ENCODE measurements at regions not wholly inside any gene's neighbourhood (a gene's known extent, or its start where the extent isn't known, plus 50 kb on each side); places are given as distances from the start of the nearest gene placed in this dataset.

DNA sequence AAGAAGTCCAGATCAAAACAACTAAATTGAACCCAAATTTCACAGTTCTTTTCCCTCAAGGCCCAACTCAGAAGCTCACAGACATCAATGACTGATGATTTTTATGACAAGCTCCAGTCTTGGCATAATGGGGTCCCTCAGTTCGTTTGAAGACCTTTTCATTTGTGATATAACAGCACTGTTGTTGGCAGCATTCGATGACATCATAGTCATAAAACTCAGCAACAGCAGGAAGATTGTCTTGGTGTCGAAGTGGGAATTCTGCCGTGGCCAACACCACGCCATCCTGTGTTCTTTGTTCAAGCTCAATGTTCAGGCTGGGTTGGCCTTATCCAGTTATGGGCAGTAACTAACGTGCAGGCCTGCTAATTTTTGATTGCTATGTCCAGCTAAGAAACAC, 261.7 kb downstream of the C7orf25 start:
- TF ChIP-seq SRF (IDR thresholded peaks at IDR 0.05; ENCODE audit: low read depth, low read length) (no peak), POLR2A (IDR thresholded peaks at IDR 0.05; ENCODE audit: control extremely low read depth in 1 of 2, low read depth in 2 of 2, low read length in 2 of 2) (no peak), POLR2AphosphoS5 (IDR thresholded peaks at IDR 0.05; ENCODE audit: low read depth, low read length) (no peak), CHD2 (IDR thresholded peaks at IDR 0.05; ENCODE audit: low read length) (no peak), CEBPB (IDR thresholded peaks at IDR 0.05; ENCODE audit: low read depth, low read length) (no peak), EZH2 (IDR thresholded peaks at IDR 0.05; ENCODE audit: low read depth, low read length, severe bottlenecking) (no peak), RNF2 (IDR thresholded peaks at IDR 0.05; ENCODE audit: borderline replicate concordance, low read depth, low read length, missing control alignments, poor library complexity, severe bottlenecking) (no peak), MAX (IDR thresholded peaks at IDR 0.05) (no peak), JUN (IDR thresholded peaks at IDR 0.05; ENCODE audit: low read depth, low read length) (no peak), RAD21 (IDR thresholded peaks at IDR 0.05 in 1 of 2, conservative IDR thresholded peaks at IDR 0.05 in 1 of 2; ENCODE audit: low read depth in 2 of 2, low read length in 2 of 2) (no peak), POU5F1 (IDR thresholded peaks at IDR 0.05; ENCODE audit: low read depth, low read length) (no peak)
- TF ChIP-seq, protein P1, sequence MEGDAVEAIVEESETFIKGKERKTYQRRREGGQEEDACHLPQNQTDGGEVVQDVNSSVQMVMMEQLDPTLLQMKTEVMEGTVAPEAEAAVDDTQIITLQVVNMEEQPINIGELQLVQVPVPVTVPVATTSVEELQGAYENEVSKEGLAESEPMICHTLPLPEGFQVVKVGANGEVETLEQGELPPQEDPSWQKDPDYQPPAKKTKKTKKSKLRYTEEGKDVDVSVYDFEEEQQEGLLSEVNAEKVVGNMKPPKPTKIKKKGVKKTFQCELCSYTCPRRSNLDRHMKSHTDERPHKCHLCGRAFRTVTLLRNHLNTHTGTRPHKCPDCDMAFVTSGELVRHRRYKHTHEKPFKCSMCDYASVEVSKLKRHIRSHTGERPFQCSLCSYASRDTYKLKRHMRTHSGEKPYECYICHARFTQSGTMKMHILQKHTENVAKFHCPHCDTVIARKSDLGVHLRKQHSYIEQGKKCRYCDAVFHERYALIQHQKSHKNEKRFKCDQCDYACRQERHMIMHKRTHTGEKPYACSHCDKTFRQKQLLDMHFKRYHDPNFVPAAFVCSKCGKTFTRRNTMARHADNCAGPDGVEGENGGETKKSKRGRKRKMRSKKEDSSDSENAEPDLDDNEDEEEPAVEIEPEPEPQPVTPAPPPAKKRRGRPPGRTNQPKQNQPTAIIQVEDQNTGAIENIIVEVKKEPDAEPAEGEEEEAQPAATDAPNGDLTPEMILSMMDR (IDR thresholded peaks at IDR 0.05; ENCODE audit: control extremely low read depth in 1 of 3, insufficient read depth in 1 of 3, low read depth in 1 of 3, low read length in 3 of 3), result no peak
- TF ChIP-seq, protein P2, sequence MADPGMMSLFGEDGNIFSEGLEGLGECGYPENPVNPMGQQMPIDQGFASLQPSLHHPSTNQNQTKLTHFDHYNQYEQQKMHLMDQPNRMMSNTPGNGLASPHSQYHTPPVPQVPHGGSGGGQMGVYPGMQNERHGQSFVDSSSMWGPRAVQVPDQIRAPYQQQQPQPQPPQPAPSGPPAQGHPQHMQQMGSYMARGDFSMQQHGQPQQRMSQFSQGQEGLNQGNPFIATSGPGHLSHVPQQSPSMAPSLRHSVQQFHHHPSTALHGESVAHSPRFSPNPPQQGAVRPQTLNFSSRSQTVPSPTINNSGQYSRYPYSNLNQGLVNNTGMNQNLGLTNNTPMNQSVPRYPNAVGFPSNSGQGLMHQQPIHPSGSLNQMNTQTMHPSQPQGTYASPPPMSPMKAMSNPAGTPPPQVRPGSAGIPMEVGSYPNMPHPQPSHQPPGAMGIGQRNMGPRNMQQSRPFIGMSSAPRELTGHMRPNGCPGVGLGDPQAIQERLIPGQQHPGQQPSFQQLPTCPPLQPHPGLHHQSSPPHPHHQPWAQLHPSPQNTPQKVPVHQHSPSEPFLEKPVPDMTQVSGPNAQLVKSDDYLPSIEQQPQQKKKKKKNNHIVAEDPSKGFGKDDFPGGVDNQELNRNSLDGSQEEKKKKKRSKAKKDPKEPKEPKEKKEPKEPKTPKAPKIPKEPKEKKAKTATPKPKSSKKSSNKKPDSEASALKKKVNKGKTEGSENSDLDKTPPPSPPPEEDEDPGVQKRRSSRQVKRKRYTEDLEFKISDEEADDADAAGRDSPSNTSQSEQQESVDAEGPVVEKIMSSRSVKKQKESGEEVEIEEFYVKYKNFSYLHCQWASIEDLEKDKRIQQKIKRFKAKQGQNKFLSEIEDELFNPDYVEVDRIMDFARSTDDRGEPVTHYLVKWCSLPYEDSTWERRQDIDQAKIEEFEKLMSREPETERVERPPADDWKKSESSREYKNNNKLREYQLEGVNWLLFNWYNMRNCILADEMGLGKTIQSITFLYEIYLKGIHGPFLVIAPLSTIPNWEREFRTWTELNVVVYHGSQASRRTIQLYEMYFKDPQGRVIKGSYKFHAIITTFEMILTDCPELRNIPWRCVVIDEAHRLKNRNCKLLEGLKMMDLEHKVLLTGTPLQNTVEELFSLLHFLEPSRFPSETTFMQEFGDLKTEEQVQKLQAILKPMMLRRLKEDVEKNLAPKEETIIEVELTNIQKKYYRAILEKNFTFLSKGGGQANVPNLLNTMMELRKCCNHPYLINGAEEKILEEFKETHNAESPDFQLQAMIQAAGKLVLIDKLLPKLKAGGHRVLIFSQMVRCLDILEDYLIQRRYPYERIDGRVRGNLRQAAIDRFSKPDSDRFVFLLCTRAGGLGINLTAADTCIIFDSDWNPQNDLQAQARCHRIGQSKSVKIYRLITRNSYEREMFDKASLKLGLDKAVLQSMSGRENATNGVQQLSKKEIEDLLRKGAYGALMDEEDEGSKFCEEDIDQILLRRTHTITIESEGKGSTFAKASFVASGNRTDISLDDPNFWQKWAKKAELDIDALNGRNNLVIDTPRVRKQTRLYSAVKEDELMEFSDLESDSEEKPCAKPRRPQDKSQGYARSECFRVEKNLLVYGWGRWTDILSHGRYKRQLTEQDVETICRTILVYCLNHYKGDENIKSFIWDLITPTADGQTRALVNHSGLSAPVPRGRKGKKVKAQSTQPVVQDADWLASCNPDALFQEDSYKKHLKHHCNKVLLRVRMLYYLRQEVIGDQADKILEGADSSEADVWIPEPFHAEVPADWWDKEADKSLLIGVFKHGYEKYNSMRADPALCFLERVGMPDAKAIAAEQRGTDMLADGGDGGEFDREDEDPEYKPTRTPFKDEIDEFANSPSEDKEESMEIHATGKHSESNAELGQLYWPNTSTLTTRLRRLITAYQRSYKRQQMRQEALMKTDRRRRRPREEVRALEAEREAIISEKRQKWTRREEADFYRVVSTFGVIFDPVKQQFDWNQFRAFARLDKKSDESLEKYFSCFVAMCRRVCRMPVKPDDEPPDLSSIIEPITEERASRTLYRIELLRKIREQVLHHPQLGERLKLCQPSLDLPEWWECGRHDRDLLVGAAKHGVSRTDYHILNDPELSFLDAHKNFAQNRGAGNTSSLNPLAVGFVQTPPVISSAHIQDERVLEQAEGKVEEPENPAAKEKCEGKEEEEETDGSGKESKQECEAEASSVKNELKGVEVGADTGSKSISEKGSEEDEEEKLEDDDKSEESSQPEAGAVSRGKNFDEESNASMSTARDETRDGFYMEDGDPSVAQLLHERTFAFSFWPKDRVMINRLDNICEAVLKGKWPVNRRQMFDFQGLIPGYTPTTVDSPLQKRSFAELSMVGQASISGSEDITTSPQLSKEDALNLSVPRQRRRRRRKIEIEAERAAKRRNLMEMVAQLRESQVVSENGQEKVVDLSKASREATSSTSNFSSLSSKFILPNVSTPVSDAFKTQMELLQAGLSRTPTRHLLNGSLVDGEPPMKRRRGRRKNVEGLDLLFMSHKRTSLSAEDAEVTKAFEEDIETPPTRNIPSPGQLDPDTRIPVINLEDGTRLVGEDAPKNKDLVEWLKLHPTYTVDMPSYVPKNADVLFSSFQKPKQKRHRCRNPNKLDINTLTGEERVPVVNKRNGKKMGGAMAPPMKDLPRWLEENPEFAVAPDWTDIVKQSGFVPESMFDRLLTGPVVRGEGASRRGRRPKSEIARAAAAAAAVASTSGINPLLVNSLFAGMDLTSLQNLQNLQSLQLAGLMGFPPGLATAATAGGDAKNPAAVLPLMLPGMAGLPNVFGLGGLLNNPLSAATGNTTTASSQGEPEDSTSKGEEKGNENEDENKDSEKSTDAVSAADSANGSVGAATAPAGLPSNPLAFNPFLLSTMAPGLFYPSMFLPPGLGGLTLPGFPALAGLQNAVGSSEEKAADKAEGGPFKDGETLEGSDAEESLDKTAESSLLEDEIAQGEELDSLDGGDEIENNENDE (IDR thresholded peaks at IDR 0.05; ENCODE audit: insufficient replicate concordance, low read length), result no peak

Measured in H1 (cell line).